Fibroblast of gingiva (primary cell): ENCODE measurements at regions not wholly inside any gene's neighbourhood (a gene's known extent, or its start where the extent isn't known, plus 50 kb on each side); places are given as distances from the start of the nearest gene placed in this dataset.

ENCODE experiments used
- DNase-seq: peaks from one replicate; pipeline ENCODE4 v3.0.0-alpha.2; 2011; ENCODE audit warnings: low read depth

DNA sequence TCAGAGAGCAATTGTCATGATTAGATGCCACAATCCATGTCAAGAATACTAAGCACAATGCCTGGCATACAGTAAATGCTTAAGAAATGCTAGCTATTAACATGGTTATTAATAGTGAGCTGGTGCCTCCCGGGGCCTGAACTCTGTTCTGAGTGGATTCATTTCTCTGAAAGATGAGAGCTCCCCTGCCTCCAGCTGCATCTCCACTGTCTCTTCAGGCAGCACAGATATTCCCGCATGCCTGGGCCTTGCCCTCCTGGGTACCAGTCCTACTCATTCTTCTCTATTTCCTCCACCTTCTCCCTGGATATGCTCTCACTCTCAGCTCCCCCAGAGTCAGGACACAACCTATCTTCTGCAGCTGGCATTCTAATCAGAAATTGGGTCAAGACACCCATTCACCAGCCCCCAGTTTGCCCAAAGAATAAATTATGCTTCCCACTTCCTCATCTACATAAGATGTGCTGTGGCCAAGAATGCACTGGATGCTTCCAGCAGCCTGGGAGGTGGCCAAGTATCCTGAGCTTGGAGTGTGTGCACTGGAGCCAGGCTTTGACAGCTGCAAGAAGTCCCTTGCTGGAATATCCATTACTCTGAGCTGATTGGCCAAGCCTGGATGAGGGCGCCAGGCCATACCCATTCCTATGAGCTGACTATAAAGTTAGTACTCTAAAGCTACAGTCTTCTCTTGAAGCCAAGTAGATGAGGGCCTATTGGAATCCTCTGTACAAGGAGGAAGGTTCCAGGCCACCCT lies 669.0 kb downstream of the ACTL7B start:
- DNase-seq = peak; percentile 91

GRCh38 chr9:108185613-108186012 lies 670.2 kb downstream of the ACTL7B start:
- DNase-seq = no peak

GRCh38 chr9:108184941-108185340 lies 670.8 kb downstream of the ACTL7B start:
- DNase-seq = no peak

DNA sequence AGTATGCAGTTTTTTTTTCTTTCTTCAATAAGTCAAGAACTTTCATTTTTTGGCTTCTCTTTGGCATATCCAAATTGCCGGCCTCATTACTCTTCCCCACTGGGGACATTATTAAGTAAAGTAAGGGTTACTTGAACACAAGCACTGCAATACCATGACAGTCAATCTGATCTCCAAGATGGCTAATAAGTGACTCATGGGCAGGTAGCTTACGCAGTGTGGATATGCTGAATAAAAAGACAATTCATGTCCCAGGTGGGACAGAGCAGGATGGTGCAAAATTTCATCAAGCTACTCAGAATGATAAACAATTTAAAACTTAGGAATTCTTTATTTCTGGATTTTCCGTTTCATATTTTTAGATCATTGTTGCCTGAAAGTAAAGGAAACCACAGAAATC lies 671.8 kb downstream of the ACTL7B start:
- no peak for DNase-seq

DNA sequence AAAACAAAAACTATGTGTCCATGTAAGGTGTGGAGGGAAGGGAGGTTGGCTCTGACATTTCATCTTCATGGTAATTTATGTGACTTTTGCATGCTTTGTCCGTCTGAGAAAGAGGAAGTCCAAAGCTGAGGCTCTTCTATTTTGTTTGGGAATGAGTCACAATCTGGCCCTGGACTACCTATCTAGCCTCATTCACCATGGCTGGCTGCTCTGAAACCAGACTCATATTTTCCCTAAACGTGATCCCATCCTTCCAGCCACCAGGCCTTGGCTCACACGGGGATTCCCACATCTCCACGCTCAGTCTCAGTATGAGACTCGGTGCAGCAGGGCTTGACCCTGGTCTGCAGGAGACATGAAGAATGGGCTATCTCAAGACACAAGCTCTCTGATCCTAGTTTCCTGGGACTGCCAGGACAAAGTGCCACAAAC lies 672.8 kb downstream of the ACTL7B start:
- peak; percentile 28 for DNase-seq

GRCh38 chr9:108182270-108182669 lies 673.5 kb downstream of the ACTL7B start:
- DNase-seq = no peak

GRCh38 chr9:108181441-108181840 lies 674.3 kb downstream of the ACTL7B start:
- DNase-seq = no peak

- no peak for DNase-seq
Measured at GRCh38 chr9:108180541-108180940, 675.2 kb downstream of the ACTL7B start.

GRCh38 chr9:108178318-108178717 lies 677.5 kb downstream of the ACTL7B start:
- no peak for DNase-seq

DNA sequence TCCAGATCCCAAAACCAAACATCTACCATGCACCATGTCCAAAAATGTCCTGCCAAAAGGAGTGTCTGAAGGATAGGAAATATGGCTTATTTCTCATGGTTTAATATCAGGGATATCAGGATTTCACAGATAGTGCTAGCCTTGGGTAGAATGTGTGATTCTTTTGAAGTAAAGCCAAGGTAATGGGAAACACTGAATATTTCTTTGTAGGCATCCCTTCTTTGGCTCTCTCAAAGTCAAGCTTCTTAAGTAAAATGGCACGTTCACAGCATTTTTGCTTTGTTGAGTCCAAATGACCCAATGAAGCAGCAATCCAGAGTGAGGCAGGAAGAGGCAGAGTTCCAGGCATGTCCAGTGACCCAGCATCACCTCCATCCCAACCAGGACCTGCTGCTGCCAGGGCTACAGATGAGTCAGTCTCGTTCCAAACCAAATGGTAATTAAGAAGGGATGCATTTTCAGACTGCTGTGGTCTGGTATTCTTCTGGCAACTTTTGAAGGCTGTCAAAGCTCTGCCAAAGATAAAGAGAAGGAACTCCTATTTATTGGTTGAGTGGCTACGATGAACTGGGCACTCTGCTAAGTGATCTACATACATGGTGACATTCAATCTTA lies 678.8 kb upstream of the KLF4 start:
- DNase-seq = peak; percentile 97

DNA sequence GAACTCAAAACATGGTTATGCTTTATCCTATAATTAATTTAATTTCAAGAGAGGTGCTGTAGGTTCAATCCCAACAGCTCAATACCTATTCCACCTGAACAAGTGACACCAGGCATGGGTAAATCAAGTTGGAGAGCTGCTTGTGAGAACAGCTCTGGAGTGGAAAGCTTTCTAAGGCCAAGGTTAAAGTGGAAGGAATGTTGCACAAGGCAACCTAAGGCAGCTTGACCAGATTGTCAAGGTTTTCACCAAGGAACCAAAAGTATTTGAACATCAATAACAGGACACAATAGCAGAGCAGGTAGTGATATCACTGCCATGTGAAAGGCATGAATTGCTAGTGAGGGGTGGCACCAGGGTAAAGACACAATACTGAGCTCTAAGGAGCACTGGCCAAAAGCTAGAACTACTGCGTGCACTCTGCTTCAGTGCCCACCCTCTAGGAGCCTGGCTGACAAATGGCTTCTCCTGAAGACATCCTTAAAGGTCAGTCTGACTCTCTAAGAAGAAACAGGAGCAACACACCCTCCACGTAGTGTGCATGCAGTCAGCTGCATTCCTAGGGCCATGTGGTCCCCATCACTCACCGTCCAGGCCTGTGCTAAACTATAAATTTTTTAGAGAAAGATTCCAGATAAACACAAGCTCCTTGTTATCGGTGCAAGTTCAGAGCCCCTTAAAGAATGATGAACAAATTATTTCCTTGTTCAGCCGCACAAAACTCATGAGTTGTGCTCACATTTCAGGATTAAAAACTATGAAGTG lies 677.7 kb upstream of the KLF4 start:
- no peak for DNase-seq

DNA sequence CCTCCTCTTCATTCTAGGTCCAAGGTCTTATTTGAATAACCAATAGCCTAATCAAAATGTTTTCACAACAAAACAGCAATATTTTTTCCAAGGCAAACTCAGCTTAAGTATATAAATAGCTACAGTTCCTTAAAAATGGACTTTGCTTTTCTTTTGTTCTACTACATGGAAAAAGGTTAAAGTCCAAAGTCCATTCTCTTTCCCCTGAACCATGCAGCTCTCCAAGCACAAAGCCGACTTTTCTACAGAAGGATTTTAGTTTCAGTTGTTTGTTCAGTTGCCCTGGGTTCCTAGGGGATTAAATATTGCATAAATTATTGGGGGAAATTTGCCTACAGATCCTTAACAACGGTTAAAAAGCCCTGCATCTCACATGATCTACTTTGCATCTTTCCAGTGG lies 677.0 kb upstream of the KLF4 start:
- DNase-seq = no peak

DNA sequence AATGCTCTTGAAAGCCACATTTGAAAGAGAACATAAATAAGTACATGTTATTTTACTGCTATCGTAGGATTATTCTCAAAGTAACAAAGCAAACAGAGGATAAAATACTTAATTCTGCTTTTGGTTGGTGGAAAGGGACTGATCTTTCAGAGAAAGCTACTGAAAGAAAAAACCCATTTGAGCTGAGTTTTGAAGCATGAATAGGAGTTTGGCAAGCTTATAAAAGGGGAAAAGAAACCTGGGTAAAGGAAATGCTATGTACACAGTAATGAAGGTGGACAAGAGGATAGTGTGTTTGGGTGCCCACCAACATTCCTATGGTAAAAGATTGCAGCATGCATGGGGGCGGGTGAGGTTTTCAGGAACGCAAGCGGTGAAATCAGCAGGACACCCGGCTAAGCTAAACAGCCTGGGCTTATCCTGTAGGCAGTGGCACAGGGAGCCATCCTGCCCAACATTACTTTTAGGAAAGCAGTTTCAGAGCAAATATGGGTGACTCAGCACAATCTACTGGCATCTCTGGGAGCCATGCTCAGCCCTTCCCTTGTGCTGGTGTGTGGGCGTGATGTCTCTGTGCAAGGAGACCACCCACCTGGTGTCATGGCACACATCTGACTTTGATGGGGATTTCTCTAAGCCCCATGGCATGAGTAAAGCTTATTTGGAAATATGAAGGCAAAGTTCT lies 673.9 kb upstream of the KLF4 start:
- DNase-seq = peak; percentile 37

GRCh38 chr9:108162664-108163063 lies 673.1 kb upstream of the KLF4 start:
- peak; percentile 84 for DNase-seq

- no peak for DNase-seq
Measured at GRCh38 chr9:108161503-108161902, 671.9 kb upstream of the KLF4 start.

DNA sequence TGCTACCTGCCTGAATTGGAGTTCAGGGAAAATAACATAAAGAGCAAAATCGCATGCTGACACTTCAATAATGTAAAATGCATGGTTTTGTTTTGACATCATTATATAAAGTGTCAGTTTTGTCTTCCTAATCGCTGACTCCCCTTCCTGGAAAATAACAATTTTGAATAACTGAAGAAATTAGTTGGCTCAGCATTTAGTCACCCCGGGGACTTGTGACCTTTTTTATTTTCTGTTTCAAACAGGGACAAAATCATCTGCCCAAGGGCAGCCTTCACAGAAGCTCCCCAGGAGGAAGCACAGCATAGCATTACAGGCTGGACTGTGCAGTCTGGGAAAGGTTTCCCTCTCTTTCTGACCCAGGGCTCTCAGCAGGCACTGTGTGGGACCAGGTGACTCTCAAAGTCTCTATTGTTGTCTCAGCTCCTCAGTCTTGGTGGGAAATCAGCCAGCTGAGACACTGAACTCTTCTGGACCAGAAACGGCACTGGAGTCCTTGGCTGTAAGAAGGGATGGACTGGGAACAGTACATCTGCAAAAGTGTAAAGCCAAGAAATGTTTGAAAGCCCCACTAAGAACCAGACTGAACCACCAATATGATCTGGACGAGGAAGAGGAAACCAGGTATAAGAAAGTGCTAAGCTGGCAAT lies 671.3 kb upstream of the KLF4 start:
- no peak for DNase-seq

GRCh38 chr9:108160039-108160438 lies 670.5 kb upstream of the KLF4 start:
- no peak for DNase-seq

DNA sequence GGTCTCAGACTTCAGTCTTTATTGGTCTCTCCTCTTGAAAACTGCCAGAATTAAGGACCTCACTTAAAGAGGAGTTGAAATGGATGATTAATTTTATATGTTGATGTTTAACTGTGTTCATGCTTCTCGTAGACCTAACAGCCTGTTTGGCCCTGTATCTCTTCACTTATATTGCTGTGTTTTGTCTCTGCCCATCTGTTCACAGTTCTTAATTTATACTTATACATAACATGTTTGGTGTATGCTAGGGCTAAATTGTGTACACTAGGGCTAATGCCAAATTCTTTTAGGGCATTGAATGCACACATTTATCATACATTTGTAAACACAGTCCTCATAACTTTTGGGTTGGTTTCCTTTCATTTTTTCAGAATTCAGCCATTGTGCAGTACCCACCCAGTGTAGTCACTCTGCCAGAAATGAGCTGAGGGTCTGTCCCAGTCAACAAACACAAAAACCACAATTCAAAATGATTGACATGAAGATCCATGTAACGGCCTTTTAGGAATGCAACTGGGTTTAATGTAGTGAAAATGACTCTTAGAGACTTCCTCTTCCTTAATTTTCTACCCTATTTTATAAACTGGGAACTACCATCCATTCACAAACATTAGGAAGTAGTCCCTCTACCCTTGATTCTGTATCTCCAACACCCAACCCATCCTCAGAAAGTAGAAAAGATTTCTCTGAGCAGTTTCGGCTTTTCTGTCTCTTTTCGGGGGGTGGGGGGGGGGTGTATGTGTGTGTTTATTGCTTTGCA lies 668.8 kb upstream of the KLF4 start:
- DNase-seq = no peak

GRCh38 chr9:108156270-108156998 lies 666.9 kb upstream of the KLF4 start:
- no peak for DNase-seq

- no peak for DNase-seq
Measured at GRCh38 chr9:108153416-108153815, 663.8 kb upstream of the KLF4 start.
